ENCODE measurements at regions not wholly inside any gene's neighbourhood (a gene's known extent, or its start where the extent isn't known, plus 50 kb on each side); places are given as distances from the start of the nearest gene placed in this dataset.

GRCh38 chr4:107166181-107166580 lies 130.1 kb upstream of the DKK2 start:
- no peak for DNase-seq

DNA sequence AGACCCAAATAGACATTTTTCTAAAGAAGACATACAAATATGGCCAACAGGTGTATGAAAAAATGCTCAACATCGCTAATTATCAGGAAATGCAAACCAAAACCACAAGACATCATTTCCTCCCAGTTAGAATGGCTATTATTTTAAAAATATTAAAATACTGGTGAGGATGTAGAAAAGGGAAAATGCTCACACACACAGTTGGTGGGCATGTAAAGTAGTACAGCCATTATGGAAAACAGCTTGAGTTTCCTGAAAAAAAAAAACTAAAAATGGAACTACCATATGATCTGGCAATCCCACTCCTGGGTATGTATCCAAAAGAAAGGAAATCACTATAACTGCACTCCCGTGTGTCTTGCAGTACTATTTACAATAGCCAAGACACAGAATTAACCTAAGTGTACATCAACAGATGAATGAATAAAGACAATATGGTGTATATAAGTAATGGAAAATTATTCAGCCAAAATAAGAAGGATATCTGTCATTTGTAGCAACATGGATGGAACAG lies 128.9 kb upstream of the DKK2 start:
- DNase-seq = no peak

- DNase-seq = no peak
Measured at GRCh38 chr4:107156443-107156842, 120.3 kb upstream of the DKK2 start.

- DNase-seq = no peak
Measured at GRCh38 chr4:107155366-107155765, 119.3 kb upstream of the DKK2 start.

GRCh38 chr4:107153956-107154355 lies 117.8 kb upstream of the DKK2 start:
- DNase-seq = no peak

DNA sequence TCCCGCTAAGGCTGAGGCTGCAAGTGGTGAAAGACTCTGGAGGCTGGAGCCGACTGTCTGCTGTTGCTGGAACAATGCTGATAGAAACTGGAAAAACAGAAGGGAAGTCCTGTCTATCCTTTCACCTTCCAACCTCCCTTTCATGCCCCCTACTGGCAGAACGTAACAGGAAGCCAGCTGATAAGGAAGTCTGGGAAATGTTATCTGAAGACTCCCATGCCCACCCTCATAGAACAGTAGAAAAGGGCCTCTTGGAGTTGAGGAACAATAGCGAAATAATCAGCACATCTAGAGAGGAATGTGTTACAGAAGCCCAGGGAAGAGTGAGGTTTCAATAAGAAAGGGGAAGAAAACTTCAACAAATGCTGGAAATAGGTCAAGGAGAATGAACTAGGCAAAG lies 117.1 kb upstream of the DKK2 start:
- DNase-seq = no peak

DNA sequence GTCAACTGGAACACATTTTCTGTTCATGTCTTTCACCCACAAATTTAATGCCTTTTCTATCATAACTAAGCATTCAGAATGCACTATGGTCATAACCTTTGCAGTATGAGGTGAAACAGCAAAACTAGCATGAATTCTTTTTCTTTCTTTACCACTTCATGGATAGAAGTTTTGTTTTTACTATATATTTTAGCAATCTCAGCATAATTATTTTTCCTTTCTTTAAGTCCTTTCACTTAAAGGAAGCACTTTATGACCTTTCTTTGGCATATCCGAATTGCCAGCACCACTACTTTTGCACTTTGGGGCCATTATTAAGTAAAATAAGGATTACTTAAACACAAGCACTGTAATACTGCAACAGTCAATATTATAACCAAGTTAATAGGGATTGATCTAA lies 115.1 kb upstream of the DKK2 start:
- DNase-seq = no peak

- no peak for DNase-seq
Measured at GRCh38 chr4:107148904-107149303, 112.8 kb upstream of the DKK2 start.

DNA sequence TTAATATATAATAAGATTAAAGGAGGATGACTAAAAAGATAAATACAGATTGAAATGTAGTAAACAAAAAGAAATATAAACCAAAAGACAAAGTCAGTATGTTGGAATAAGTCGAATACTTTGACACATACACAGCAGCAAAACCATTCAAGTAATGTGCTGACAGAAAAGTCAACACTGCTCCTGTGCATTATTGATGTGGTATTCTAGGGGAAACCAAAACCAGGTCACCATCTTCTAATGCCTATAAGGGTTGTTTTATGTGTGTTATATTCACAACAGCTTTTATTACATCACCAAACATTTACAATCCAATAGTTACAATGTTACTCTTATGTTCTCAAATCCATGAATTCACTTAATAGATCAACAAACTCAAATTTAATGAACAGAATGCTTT lies 111.8 kb upstream of the DKK2 start:
- no peak for DNase-seq

DNA sequence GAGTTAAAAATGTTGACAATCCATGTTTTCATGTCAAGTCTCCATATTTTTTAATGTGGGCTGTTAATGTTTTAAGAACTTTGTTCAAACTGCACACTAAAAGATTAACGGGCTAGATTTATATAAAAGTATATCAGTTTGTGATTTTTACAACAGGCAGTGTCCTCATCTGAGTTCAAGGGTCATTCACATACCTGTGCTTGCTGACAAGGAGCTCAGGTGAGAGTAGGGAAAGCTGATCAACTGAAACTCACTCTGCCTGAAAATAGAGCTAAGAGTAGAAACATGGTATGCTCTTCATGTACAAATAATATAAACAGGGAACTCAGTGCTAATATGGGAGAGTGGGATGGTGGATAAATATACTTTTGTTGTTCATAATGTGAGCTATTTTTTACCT lies 102.3 kb upstream of the DKK2 start:
- no peak for DNase-seq

DNA sequence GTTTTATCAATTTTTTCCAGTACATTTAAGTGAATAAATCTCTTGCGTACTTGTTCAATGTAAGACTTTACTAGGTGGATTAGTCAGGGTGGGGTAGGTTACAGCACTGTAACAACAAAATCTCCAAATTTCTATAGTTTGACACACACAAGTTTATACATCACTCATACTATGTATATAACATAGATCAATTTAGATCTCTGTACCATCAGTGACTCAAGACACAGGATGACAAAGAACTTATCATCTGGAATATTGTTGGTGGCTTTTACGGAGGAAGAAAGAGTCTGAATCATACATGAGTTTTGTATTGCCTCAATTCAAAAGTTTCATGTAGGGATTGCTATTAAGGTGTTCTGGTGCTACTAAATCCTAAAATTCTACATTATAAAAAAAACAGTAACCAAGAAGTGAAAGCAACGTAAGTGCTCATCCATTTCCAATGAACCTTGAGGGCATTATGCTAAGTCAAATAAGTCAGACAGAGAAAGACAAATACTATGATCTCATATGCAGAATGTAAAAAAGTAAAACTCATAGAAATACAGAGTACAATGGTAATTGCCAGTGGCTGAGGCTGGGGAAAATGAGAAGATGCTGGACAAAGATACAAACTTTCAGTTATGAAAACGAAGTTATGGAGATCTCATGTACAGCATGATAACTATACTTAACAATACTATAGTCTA lies 98.0 kb upstream of the DKK2 start:
- DNase-seq = no peak

GRCh38 chr4:107131295-107131694 lies 95.2 kb upstream of the DKK2 start:
- no peak for DNase-seq

GRCh38 chr4:107130157-107130556 lies 94.0 kb upstream of the DKK2 start:
- DNase-seq = no peak

DNA sequence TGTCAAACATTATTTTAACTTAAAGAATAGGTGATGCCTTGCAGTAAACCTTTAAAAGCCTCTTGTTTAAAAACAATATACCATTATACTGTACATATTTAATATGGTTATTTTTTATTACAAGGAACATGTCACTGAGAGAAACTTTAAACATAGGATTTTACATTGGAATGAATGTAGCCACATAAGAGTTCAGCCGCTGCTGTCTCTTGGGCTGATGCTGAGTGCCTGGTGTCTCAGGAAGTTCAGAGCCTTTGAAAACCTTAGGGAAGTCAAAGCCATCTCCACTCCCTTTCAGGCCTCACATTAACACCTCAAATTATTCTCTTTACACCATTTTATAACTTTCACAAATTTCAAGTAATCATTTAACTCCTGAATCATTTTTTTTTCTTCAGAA lies 93.5 kb upstream of the DKK2 start:
- DNase-seq = no peak

- no peak for DNase-seq
Measured at GRCh38 chr4:107129076-107129475, 93.0 kb upstream of the DKK2 start.

GRCh38 chr4:107128116-107128515 lies 92.0 kb upstream of the DKK2 start:
- DNase-seq = no peak

GRCh38 chr4:107125496-107125895 lies 89.4 kb upstream of the DKK2 start:
- no peak for DNase-seq

DNA sequence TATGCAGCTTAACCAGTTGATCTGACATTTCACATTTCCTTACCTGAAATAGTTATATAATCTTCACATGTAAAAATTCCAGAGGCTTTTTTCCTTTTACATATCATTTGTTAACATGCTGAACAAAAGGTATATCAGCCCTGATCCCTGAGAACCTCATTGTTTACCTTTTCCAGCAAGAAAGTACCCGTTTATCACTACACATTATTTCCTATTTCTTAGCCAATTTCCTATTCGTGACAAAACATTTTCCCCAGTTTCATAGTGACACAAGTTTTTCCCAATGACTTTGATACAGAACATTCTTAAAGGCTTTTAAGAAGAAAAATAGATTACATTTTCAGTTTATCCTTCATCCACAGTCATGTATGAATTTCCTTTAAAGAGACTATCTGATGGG lies 86.6 kb upstream of the DKK2 start:
- no peak for DNase-seq

DNA sequence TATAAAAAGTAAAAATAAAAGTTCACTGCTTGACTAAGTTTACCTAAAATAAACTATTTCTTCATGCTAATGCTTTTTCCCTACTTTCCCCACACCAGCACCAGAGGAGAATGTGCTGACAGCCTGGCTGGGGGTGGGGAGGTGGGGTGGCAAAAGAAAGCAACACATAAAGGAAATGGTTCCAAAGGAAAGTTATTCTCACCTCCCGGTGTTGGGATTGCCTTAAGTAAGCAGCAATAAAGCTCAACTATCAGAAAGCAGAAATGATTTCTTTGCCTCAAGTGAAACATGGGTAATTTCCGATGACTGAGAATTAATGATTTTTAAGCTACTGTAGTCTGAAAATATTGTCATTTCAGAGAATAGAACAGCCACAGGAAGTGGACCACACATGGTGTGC lies 84.5 kb upstream of the DKK2 start:
- DNase-seq = peak in 1 of 3 donors; percentile 23

DNA sequence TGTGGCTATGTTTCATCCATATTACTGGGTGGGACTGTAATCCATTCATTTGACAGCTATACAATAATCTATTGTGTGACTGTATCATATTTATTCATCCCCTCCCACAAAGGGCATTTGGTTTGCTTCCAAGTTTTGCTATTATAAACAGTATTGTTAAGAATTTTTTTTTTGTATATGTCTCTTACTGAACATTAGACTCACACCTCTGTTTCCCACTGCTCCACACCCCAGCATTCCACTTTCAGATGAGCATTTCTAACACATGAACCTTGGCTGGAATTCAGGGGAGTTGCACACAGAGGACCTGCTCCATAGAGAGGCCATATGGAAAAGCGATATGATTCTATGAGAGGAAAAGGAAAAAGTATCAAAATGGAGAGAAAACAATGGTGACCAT lies 81.6 kb upstream of the DKK2 start:
- no peak for DNase-seq

DNA sequence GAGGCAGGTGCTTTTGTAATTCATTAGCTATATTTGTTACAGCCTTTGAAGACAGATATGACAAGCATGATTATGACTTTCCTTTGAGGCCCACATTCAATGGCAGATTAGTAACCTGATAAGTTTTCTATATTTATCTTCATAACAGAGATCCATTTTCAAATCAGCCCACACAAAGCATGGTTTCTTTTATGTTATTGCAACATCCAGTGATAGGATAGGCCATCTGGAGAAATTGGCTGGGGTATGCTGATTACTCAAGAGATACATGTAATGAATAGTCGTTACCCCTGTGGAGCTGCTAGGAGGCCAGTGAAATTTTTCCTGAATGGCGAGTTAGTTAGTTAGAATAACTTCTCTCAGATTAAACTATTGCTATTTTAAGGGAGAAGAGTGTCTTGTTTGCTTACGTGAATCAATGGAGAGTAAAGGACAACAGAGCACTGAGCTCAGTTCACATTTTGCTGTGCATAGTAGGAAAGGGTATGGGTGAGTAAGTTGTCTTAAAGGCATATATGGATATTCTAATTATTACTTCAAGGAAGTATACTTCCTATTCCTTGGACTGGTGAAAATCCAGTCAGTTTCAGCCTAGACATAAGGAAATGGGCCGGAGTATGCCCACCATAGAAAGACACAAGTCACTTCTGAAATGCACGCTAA lies 79.2 kb upstream of the DKK2 start:
- DNase-seq = no peak

DNA sequence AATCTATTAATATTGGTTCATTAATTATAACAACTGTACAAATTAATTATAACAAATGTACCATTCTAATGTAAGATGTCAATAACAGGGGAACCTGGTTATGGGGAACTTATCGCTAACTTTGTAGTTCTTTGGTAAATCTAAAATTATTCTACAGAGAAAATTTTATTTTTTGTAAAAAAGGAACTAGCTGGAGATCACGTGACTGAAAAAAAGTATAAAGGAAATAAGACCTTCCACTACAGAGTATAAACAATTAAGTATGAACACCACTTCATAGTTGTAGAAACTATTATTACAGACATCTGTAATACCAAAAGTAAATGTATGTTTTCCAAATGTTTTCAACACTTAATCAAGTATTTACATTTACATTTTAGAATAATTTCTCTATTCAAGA lies 77.9 kb upstream of the DKK2 start:
- no peak for DNase-seq

GRCh38 chr4:107098401-107098800 lies 62.3 kb upstream of the DKK2 start:
- DNase-seq = no peak

GRCh38 chr4:107094976-107095375 lies 58.9 kb upstream of the DKK2 start:
- no peak for DNase-seq

Measured in muscle of back (tissue), 3 donors.